Adrenal gland (tissue), 5 donors: ENCODE measurements at regions not wholly inside any gene's neighbourhood (a gene's known extent, or its start where the extent isn't known, plus 50 kb on each side); places are given as distances from the start of the nearest gene placed in this dataset.

ENCODE experiments used
- POLR2A ChIP-seq, 2 donors: fragments of 450-650 bp; IDR thresholded peaks; one replicate each; pipeline ENCODE4 v1.6.1; 2017; ENCODE audit warnings: antibody characterized with exemption in 2 of 2, mild to moderate bottlenecking in 2 of 2, moderate library complexity in 1 of 2
- TF ChIP-seq, protein P1 (sequence below), 6 experiments: fragments of 450-650 bp in 4 of 6; fragments of 200-600 bp in 2 of 6; sonication (generic) in 1 of 6; IDR thresholded peaks; 1 replicate in 5 of 6; 2 replicates in 1 of 6; pipeline versions ENCODE4 v1.5.1 to v1.8.0; 2016 to 2021; ENCODE audit warnings: antibody characterized with exemption in 6 of 6, mild to moderate bottlenecking in 2 of 6, moderate library complexity in 1 of 6
- donor health status: DM: no; HTN: no; CAD: no.

DNA sequence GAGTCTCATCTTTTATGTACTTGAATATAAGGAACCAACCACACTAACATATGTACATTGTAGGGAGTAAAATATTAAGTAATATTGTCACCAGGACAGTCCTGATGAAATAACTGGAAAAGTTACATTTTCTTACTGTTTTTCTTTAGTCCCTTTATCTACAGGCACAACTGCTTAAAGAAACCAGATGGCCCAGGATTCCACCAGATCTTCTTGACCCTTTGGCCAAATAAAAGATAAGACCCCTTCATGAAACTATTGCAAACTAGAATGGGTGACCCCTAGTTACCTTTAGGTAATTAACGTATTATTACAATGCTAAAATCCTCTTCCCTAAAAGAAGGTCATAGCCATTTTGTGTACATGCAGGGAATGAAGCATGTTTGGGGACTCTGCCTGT is 106.3 kb upstream of the FTMT start:
- TF ChIP-seq POLR2A (IDR thresholded peaks at IDR 0.05): no peak
- TF ChIP-seq, protein P1, sequence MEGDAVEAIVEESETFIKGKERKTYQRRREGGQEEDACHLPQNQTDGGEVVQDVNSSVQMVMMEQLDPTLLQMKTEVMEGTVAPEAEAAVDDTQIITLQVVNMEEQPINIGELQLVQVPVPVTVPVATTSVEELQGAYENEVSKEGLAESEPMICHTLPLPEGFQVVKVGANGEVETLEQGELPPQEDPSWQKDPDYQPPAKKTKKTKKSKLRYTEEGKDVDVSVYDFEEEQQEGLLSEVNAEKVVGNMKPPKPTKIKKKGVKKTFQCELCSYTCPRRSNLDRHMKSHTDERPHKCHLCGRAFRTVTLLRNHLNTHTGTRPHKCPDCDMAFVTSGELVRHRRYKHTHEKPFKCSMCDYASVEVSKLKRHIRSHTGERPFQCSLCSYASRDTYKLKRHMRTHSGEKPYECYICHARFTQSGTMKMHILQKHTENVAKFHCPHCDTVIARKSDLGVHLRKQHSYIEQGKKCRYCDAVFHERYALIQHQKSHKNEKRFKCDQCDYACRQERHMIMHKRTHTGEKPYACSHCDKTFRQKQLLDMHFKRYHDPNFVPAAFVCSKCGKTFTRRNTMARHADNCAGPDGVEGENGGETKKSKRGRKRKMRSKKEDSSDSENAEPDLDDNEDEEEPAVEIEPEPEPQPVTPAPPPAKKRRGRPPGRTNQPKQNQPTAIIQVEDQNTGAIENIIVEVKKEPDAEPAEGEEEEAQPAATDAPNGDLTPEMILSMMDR (IDR thresholded peaks at IDR 0.05): no peak
